ENCODE measurements at regions not wholly inside any gene's neighbourhood (a gene's known extent, or its start where the extent isn't known, plus 50 kb on each side); places are given as distances from the start of the nearest gene placed in this dataset.
A peak's percentile ranks its signal among the peaks of the same experiment; 100 is the strongest.

DNA sequence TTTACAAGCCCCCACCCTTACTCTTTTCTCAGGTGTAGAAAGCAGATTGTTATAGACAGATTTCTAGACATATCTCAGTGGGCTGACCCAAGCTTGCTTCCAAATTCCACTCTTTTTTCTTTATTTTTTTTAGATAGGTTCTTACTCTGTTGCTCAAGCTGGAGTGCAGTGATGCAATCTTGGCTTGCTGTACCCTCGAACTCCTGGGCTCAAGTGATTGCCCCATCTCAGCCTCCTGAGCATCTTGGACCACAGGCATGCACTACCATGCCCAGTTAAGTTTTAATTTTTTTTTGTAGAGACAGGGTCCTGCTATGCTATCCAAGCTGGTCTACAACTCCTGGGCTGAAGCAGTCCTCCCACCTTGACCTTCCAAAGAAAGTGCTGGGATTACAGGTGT, 53.5 kb upstream of the ADAMTS9 start:
- 0 to 100% (median 88%) methylated on average over 1 of the region's 1 CpG; no CpG with 5 or more reads in 4 of the 10 experiments for WGBS, 10 experiments
- in situ Hi-C loops (cut with MboI; ENCODE audit: low pct_unique_long_range_greater_than_20kb in 2 of 9, low sequenced_read_pairs in 9 of 9, unreplicated experiment in 9 of 9) = no loop called here

GRCh38 chr3:64739971-64740631, 52.3 kb upstream of the ADAMTS9 start:
- peak in 6 of 8 experiments; percentile 21 to 72 (median 46) for ATAC-seq (replicated peaks in 6 of 8)
- in situ Hi-C loops (cut with MboI; ENCODE audit: low pct_unique_long_range_greater_than_20kb in 2 of 9, low sequenced_read_pairs in 9 of 9, unreplicated experiment in 9 of 9) = no loop called here
- WGBS, 10 experiments = 46 to 80% (median 66%) methylated on average over 2 to 11 of the region's 11 CpGs; no CpG with 5 or more reads in 2 of the 10 experiments
- no peak overlapping the region for H3K27ac ChIP-seq
- H3K4me3 ChIP-seq = no peak overlapping the region
- peaks cover 12 to 19% of the 10 kb centered on the region in 2 donors for H3K4me1 ChIP-seq (replicated peaks in 1 of 2)

More for the DNA sequence above, 53.5 kb upstream of the ADAMTS9 start:
- no peak for ATAC-seq (replicated peaks in 6 of 8)
- H3K4me1 ChIP-seq (replicated peaks in 1 of 2) = peaks cover 12 to 20% of the 10 kb centered on the region in 2 donors
- H3K4me3 ChIP-seq = no peak overlapping the region
- no peak overlapping the region for H3K27ac ChIP-seq
